ENCODE measurements at regions not wholly inside any gene's neighbourhood (a gene's known extent, or its start where the extent isn't known, plus 50 kb on each side); places are given as distances from the start of the nearest gene placed in this dataset.

- H3K4me3 ChIP-seq: no peak overlapping the region
- TF ChIP-seq, protein P1, sequence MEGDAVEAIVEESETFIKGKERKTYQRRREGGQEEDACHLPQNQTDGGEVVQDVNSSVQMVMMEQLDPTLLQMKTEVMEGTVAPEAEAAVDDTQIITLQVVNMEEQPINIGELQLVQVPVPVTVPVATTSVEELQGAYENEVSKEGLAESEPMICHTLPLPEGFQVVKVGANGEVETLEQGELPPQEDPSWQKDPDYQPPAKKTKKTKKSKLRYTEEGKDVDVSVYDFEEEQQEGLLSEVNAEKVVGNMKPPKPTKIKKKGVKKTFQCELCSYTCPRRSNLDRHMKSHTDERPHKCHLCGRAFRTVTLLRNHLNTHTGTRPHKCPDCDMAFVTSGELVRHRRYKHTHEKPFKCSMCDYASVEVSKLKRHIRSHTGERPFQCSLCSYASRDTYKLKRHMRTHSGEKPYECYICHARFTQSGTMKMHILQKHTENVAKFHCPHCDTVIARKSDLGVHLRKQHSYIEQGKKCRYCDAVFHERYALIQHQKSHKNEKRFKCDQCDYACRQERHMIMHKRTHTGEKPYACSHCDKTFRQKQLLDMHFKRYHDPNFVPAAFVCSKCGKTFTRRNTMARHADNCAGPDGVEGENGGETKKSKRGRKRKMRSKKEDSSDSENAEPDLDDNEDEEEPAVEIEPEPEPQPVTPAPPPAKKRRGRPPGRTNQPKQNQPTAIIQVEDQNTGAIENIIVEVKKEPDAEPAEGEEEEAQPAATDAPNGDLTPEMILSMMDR (IDR thresholded peaks at IDR 0.05): no peak
- H3K27ac ChIP-seq: no peak overlapping the region
- DNase-seq (ENCODE audit: low spot score): no peak
These were observed 98.8 kb upstream of the MYCBP2 start for GRCh38 chr13:77425705-77426104.

DNA sequence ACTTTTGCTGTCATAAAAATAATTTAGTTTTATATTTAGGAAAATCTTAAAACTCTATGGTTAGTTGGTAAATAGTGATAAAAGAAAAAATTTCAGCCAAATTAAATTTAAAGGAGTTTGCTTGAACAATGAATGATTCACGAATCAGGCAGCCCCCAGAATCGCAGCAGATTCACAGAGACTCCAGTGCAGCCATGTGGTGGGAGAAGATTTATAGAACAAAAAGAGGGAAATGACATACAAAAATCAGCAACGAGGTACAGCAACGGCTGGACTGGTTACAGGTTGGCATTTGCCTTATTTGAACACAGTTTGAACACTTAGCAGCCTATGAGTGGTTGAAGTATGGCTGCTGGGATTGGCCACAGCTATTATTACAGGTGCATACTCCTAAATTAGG lies 96.4 kb upstream of the MYCBP2 start:
- no peak overlapping the region for H3K4me3 ChIP-seq
- H3K27ac ChIP-seq: no peak overlapping the region
- no peak for DNase-seq (ENCODE audit: low spot score)
- TF ChIP-seq, protein P1 (IDR thresholded peaks at IDR 0.05): no peak

- DNase-seq (ENCODE audit: low spot score): no peak
- TF ChIP-seq, protein P1 (IDR thresholded peaks at IDR 0.05): no peak
- no peak overlapping the region for H3K27ac ChIP-seq
- no peak overlapping the region for H3K4me3 ChIP-seq
These were observed 95.8 kb upstream of the MYCBP2 start for GRCh38 chr13:77422724-77423123.

DNA sequence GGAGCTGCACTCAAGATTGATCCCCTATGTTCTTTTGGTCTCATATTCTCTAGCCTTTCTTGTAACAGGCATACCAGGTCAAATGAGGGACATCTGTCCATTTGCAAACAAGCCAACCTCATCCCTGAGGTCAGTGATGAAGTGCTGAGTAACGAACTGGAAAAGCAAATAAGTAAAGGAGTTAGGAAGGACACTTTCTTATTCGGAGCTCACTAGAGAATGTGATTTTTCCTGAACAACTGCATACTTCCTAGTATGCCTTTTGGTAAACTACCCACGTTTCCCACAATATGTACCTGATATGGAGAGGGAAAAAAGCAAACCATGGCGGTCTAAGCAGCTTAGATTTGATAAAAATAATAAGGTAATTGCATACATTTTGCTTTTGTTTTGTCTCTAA lies 91.0 kb upstream of the MYCBP2 start:
- Histone ChIP-seq H3K27ac (no peak overlapping the region), H3K4me3 (no peak overlapping the region)
- no peak for DNase-seq (ENCODE audit: low spot score)
- TF ChIP-seq, protein P1 (IDR thresholded peaks at IDR 0.05): no peak

- DNase-seq (ENCODE audit: low spot score): no peak
- no peak overlapping the region for H3K4me3 ChIP-seq
- TF ChIP-seq, protein P1 (IDR thresholded peaks at IDR 0.05): no peak
- no peak overlapping the region for H3K27ac ChIP-seq
These were observed 89.8 kb upstream of the MYCBP2 start for GRCh38 chr13:77416666-77417212.

GRCh38 chr13:77415253-77416071 lies 88.6 kb upstream of the MYCBP2 start:
- DNase-seq (ENCODE audit: low spot score): no peak
- TF ChIP-seq, protein P1 (IDR thresholded peaks at IDR 0.05): no peak
- H3K27ac ChIP-seq: no peak overlapping the region
- no peak overlapping the region for H3K4me3 ChIP-seq

DNA sequence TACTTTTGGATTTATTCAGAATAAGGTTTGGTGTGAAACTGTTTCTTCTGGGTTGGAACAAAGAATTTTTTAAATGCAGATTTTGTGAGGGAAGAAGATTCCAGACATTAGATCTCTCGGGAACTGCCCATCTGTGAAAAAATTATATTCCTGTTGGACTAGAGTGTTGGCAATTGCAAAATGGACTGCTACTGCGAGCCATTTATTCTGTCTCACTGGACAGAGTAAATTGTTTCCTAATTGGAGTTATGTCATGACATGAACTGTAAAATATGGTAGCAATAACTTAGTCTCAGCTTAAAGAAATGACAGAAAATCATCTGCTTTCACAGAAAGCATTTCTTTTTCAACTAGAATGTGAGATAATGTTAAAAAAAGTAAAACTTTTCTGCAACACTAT lies 86.0 kb upstream of the MYCBP2 start:
- Histone ChIP-seq H3K27ac (no peak overlapping the region), H3K4me3 (no peak overlapping the region)
- no peak for DNase-seq (ENCODE audit: low spot score)
- TF ChIP-seq, protein P1 (IDR thresholded peaks at IDR 0.05): no peak
